NT2/D1 (cell line): ENCODE measurements at regions not wholly inside any gene's neighbourhood (a gene's known extent, or its start where the extent isn't known, plus 50 kb on each side); places are given as distances from the start of the nearest gene placed in this dataset.

Experiments
- YY1 ChIP-seq: IDR thresholded peaks from 2 replicates; pipeline ENCODE4 v1.6.1; 2011; ENCODE audit not compliant: insufficient read length, insufficient read depth
- ZNF274 ChIP-seq: IDR thresholded peaks from 2 replicates; pipeline ENCODE4 v1.6.1; 2011; ENCODE audit warnings: mild to moderate bottlenecking, low read depth, low read length

GRCh38 chr3:72418856-72419255 is 429.4 kb downstream of the SHQ1 start:
- TF ChIP-seq YY1 (no peak), ZNF274 (no peak)
